ENCODE measurements at regions not wholly inside any gene's neighbourhood (a gene's known extent, or its start where the extent isn't known, plus 50 kb on each side); places are given as distances from the start of the nearest gene placed in this dataset.

DNA sequence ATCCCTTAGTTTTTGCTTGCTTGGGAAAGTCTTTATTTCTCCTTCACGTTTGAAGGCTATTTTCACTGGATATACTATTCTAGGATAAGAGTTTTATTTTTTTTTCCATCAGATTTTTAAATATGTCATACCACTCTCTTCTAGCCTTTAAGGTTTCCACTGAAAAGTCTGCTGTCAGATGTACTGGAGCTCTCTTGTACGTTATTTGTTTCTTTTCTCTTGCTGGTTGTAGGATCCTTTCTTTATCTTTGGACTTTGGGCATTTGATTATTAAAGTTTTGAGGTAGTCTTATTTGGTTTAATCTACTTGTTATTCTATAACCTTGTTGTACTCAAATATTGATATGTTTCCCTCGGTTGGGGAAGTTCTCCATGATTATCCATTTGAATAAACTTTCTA lies 848.4 kb upstream of the COX7C start:
- TF ChIP-seq, protein P1, sequence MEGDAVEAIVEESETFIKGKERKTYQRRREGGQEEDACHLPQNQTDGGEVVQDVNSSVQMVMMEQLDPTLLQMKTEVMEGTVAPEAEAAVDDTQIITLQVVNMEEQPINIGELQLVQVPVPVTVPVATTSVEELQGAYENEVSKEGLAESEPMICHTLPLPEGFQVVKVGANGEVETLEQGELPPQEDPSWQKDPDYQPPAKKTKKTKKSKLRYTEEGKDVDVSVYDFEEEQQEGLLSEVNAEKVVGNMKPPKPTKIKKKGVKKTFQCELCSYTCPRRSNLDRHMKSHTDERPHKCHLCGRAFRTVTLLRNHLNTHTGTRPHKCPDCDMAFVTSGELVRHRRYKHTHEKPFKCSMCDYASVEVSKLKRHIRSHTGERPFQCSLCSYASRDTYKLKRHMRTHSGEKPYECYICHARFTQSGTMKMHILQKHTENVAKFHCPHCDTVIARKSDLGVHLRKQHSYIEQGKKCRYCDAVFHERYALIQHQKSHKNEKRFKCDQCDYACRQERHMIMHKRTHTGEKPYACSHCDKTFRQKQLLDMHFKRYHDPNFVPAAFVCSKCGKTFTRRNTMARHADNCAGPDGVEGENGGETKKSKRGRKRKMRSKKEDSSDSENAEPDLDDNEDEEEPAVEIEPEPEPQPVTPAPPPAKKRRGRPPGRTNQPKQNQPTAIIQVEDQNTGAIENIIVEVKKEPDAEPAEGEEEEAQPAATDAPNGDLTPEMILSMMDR (conservative IDR thresholded peaks at IDR 0.05): no peak

DNA sequence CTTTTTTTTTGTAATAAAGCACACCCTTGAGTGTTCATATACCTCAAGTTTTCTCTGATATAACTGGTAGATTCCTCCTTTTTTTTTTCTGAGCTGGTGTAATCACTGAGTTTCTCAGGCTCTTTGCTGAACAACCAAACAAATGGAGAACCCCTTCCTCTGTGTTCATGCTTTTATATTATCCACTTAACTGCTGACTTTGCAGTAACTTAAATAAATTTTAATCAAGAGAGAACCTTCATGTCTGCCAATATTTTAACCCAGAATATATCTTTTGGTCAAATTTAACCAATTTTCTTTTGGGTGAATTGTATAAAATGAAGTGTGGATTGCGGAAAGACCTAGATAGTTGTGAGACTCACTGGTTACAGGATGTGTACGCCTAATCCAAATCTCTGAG lies 833.0 kb upstream of the COX7C start:
- TF ChIP-seq, protein P1 (conservative IDR thresholded peaks at IDR 0.05): no peak
- no peak overlapping the region for H3K27ac ChIP-seq

More for the DNA sequence above, 848.4 kb upstream of the COX7C start:
- no peak overlapping the region for H3K27ac ChIP-seq

DNA sequence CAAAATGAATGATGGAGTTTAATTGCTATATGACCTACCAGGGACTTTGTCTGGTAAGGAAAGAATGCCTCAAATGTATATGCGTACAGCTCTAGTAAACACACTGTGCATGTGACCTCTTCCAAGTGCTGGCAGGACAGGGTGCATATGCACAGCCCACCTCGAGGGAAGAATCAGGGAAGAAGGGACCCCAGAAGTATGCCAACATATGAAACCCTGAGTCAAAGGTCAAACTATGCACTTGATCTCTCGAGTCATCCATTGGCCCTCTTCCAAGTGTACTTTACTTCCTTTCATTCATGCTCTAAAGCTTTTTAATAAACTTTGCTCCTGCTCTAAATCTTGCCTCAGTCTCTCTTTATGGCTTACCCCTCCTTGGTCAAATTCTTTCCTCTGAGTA lies 804.6 kb upstream of the COX7C start:
- no peak overlapping the region for H3K27ac ChIP-seq
- TF ChIP-seq, protein P1 (conservative IDR thresholded peaks at IDR 0.05): no peak

DNA sequence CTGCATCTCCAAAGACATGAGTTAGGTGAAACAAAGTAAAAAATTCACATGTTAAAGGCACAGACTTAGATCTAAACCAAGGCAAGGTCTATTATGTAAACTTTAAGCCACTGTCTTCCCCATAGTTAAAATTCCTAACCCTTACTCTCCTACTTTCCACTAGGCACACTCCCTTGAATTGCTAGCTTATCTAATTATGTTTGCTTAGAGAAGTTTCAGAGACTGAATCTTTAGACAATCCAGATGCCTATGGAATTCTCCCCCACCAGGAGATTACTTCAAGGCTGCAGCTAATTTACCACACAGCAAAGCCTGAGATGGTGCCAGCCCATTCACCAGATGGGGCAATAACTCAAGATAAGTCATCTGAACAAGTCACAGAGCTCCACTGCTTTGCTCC lies 803.1 kb upstream of the COX7C start:
- no peak overlapping the region for H3K27ac ChIP-seq
- TF ChIP-seq, protein P1 (conservative IDR thresholded peaks at IDR 0.05): no peak

DNA sequence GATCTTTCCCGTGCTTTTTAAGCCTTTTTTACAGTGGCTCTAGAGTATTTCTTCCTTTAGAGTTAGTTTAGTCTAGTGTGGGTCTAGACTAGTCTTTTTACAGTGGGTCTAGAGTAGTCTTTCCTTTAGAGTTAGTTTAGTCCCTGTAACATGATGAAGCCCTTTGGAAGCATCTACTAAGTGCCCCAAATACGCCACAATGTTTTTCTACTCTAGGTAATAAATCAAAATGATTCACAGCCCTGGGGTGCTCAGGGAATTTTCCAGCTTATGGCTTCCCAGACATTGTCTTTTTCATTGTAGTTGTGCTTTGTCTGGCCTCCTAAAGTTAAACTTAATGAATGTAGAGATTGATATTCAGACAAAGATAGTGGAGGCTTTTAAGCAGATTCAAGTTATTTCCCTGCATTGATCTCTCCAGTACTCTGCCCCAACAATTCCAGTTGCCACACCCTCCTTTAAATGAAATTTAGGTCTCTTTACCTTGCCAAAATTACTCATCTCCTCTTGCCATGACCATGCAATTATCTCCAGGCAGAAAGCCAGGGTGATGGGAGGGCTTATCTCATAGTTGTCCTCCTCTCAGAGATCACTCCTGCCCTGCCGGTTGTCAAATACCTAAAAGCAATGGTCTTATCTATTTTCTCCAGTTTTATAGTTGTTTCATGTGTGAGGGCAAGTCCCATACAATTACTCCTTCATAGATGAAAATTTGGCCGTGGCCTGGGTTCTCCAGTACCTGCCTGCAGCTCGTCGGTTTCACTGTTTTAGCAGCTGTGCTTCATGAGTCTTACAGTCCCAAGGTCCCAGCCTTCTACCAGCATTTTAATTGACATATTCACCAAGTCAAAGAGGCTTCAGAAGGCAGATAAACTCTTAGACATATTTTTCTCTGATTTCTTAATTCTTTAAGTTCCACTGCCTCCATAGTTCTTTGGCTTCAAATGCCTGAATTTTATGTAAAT lies 794.0 kb upstream of the COX7C start:
- TF ChIP-seq, protein P1 (conservative IDR thresholded peaks at IDR 0.05): no peak
- H3K27ac ChIP-seq: no peak overlapping the region

DNA sequence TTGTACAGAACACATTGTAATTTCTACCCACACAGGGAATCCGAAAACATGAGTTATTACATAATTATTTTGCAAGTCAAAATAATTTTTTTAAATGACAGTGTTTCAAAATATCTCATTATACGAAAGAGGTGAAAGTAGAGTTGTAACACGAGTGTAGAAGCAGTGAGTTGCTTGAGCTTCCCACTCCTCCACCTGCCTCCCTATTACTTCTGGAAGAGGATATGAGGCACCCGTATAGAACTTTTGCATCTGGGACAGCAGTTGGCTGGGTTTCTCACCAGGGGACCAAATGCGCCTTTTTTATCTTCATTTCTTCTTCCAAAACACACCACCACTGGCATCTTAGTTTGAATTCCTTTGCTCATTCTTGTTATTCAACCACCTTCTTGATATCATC lies 779.0 kb upstream of the COX7C start:
- H3K27ac ChIP-seq: no peak overlapping the region
- TF ChIP-seq, protein P1 (conservative IDR thresholded peaks at IDR 0.05): no peak

DNA sequence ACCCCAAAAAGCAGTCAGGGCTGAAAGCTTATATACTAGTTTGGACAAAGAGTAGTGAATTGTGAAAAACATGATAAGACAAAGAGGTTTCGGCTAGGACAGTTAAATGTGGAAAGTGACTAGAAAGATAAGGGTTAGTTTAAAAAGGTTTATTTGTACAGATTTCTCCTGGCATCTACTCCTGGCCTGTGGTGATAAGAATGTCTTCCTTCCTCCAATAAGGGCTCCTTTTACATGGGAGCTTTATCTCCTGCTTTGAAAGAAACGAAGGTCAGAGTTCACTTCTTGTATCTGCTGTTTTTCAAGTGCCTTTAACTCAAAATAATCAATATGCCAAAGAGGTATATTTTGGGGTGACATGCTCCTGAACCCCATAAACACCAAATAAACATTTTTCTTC lies 776.1 kb upstream of the COX7C start:
- no peak overlapping the region for H3K27ac ChIP-seq
- TF ChIP-seq, protein P1 (conservative IDR thresholded peaks at IDR 0.05): no peak

All from VCaP (cell line).